ENCODE measurements at regions not wholly inside any gene's neighbourhood (a gene's known extent, or its start where the extent isn't known, plus 50 kb on each side); places are given as distances from the start of the nearest gene placed in this dataset.

DNA sequence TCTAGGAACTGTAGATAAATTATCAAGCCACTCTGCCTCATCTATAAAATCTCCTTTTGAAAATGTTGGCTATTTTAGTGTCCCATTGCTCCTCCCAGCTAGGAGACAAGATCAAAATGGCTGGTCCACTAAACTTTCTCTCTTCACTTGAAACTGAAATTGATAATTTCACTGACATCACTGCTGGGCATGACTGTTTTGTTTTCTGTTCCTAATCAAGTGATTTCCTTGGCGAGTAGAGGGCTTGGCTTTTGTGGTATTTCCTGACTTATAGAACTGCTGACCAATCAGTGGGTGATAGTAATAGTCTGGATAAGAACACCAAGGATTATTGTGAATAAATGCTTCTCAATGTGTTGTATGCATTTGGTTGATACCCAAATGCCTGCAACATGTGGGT, 2152.9 kb downstream of the ARAP2 start:
- TF ChIP-seq, protein P1, sequence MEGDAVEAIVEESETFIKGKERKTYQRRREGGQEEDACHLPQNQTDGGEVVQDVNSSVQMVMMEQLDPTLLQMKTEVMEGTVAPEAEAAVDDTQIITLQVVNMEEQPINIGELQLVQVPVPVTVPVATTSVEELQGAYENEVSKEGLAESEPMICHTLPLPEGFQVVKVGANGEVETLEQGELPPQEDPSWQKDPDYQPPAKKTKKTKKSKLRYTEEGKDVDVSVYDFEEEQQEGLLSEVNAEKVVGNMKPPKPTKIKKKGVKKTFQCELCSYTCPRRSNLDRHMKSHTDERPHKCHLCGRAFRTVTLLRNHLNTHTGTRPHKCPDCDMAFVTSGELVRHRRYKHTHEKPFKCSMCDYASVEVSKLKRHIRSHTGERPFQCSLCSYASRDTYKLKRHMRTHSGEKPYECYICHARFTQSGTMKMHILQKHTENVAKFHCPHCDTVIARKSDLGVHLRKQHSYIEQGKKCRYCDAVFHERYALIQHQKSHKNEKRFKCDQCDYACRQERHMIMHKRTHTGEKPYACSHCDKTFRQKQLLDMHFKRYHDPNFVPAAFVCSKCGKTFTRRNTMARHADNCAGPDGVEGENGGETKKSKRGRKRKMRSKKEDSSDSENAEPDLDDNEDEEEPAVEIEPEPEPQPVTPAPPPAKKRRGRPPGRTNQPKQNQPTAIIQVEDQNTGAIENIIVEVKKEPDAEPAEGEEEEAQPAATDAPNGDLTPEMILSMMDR (IDR thresholded peaks at IDR 0.05), result no peak
- TF ChIP-seq ZFX (IDR thresholded peaks at IDR 0.05; ENCODE audit: borderline replicate concordance), result no peak

Measured in 22Rv1 (cell line).